GM18951 (cell line): ENCODE measurements at regions not wholly inside any gene's neighbourhood (a gene's known extent, or its start where the extent isn't known, plus 50 kb on each side); places are given as distances from the start of the nearest gene placed in this dataset.

ENCODE experiments used
- POLR2A ChIP-seq: IDR thresholded peaks from 4 replicates; pipeline ENCODE4 v1.6.1; 2011; ENCODE audit warnings: mild to moderate bottlenecking; ENCODE audit not compliant: insufficient read length, insufficient read depth; ENCODE audit errors: extremely low read depth
- in situ Hi-C: fragments of 300-500 bp; cut with MboI; formaldehyde crosslinking; loops from one replicate; pipeline ENCODE4 v1.12.0; 2022; ENCODE audit warnings: low sequenced_read_pairs, mixed read lengths, inconsistent platforms; ENCODE audit not compliant: unreplicated experiment

DNA sequence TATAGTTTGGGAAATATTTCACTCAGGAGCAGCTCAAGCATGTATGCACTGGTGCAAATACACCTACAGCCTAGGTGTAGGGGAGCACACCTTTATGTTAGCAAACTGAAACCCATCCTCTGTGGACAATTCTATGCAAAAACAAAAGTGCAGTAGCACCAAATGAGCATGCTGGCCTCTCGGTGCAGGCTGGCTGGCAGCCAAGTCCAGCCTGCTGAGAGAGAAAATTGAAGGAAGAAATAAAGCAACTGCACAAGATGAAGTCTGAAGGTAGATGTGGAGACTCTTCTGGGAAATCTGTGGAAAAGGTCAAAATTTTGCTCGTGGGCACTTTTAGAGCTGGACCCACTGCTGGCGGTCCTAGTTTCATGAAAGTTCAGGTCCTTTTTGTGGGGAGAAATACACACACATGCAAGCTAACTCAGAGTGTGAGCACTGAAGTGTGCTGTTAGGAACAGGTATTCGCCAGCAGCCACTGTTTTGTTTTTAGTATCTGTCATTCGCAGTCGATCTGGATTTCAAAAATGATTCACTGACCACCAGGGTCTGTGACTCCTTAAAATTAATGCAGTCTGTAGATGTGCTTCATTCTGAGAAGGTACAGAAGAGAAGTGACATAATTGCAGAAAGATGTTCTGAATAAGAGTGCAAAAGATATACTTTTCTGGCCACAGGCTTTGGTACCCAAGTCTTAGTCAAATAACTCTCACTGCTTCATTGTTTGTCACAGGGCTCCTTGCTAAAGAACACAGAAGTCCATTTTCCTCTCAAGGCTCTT, 281.7 kb downstream of the PARP8 start:
- in situ Hi-C loops, result no loop called here
- no peak for TF ChIP-seq POLR2A

DNA sequence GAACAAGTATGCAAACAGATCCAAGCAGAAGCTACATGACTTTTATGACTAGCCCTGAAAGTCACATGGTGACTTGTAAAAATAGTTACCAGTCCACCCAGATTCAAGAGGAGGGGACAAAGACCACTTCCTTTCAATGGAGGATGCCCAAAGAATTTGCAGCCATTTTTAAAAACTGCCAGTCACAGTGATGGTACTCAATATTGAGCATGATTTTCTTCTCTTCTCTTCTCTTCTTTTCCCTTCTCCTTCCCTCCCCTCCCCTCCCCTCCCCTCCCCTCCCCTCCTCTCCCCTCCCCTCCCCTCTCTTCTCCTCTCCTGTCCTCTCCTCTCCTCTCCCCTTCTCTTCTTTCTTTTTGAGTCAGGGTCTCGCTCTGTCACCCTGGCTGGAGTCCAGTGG, 286.9 kb downstream of the PARP8 start:
- TF ChIP-seq POLR2A, result no peak
- in situ Hi-C loops, result loop anchor here (25.0 kb wide), 2 partner anchors 1034 to 1709 kb away; no protein-coding TSS in a partner anchor

DNA sequence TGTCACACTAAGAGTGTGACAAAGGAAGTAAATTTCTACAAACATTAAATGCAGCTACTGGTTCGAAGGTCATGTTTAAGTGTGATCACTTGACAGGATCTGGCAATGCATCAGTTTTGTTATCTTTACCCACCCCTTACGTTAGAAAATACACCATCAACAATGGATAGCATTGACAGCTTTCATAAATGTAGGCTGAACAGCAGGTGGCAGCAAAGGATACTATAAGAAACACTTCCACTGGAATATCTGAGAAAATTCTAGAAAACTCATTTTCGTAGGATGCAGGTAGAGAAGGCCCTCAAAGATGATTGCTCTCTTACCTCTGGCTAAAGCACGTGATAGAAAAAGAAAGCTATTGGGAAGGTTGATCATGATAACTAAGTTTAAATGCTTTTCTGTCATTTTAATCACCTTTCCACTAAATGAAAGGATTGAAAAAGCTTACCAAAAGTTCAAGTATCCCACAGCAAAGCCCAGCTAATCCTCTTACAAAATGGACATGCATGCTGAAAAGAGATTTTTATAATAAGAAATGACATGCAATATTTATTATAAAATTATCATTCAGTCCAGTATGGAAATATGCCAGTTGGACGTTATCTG, 292.5 kb downstream of the PARP8 start:
- in situ Hi-C loops, result loop anchor here (25.0 kb wide), 2 partner anchors 1028 to 1703 kb away; no protein-coding TSS in a partner anchor
- TF ChIP-seq POLR2A, result no peak

- no peak for TF ChIP-seq POLR2A
- in situ Hi-C loops, result loop anchor here (25.0 kb wide), 2 partner anchors 1024 to 1699 kb away; no protein-coding TSS in a partner anchor
These were observed 296.8 kb downstream of the PARP8 start for GRCh38 chr5:50962934-50963872.

GRCh38 chr5:50963971-50964745, 297.7 kb downstream of the PARP8 start:
- in situ Hi-C loops, result loop anchor here (25.0 kb wide), 2 partner anchors 1023 to 1698 kb away; no protein-coding TSS in a partner anchor
- no peak for TF ChIP-seq POLR2A

DNA sequence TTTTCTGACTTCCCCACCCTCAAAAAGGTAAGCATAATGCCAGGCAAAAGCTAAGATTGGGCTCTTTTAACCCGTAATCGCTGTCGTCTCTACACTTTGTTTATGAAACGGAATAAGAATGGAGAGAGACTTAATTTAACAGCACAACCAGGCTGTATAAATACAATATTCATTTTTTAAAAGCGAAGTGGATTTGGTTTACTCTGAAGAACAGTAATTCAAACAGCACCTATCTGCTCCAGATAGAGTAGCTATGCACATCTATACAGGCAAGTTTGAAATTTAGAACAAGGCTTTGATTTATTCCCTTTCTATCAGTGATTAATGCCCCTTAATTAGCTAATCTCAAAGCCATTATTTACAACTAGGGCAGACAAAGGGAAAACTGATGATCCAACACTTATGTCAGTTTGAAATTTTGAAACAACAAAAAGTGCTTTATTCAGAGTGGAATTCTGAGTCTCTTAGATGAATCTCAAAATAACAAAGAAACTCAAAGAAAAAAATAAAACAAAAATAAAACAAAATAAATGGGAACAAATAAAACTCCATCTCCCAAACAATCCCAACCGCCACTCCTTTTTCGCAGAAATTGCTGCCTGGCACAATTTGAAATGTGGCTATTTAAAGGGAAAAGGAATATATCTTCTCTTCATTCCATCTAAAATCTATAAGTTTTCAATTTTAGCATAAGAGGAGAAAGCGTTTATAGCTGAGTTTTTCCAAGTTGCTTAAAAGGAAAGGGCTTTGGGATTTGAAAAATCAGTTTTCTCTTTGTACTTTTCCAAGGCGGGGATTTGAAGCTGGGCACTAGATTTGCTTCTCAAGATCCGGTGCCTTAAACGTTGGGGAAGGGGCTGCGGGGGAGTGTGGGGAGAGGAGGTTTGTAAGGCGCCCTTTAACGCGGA, 298.6 kb downstream of the PARP8 start:
- no peak for TF ChIP-seq POLR2A
- in situ Hi-C loops, result loop anchor here (25.0 kb wide), 2 partner anchors 1022 to 1697 kb away; no protein-coding TSS in a partner anchor

DNA sequence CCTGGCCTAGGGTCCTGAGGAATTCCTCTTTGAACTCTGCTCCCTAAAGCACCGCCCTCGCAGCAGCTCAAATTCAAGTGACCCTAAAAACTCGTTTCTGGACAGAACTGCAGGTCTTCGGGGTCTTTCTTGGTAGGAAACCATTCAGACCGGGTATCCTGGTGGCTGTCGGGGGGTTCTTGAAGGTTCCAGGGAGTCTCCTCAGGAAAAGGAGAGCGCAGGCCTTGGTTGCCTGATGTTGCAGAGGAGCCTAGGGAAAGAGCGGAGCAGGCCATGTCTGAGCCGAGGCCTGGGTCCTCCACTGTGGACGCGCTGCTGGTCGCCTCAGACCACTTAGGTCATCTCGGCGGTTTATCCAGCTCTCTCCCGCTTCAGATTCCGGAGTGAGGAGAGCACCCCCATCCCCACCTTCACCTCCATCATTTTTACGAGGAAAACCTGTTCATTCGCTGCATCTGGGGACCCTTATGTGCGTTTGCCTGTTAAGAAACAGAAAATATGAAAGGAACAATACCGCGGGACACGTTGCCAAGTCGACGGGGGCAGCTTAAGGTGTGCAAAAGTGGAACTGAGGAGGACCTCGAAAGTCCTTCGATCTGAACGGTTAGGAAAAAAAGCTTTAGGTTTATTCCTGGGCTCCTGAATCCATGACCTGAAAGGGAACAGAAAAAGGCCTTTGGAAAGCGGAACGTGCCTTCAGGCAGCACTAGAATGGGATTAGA, 299.4 kb downstream of the PARP8 start:
- in situ Hi-C loops, result loop anchor here (25.0 kb wide), 2 partner anchors 1021 to 1696 kb away; no protein-coding TSS in a partner anchor
- TF ChIP-seq POLR2A, result no peak

DNA sequence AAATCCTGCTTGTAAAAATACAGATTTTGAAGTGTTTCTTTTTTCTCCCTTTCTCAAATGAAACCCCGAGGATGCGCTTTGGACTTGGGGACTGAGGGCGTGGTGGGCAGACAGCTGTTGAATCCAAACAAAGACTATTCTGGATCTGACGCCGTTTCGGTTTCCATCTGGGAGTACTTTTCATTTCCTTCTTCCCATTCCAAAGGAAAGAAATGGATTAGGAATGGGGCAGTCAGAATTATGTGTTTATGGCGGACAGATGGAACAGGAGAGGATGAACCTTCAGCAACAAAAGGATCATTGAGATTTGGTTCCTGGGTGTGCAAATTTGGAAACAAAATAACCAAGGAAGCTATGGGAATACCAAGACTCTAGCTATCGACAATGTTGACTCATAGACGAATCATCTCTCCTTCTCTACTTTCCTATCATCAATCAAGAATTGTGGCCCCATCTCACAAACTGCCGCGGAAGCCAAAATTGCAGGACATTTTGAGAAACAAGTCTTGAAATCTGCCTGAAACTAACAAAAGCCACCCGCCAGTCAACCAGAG, 300.6 kb downstream of the PARP8 start:
- in situ Hi-C loops, result loop anchor here (25.0 kb wide), 2 partner anchors 1020 to 1695 kb away; no protein-coding TSS in a partner anchor

GRCh38 chr5:50967563-50968355, 301.3 kb downstream of the PARP8 start:
- in situ Hi-C loops, result loop anchor here (25.0 kb wide), 2 partner anchors 1020 to 1695 kb away; no protein-coding TSS in a partner anchor
- no peak for TF ChIP-seq POLR2A

More for the DNA sequence above, 300.6 kb downstream of the PARP8 start:
- no peak for TF ChIP-seq POLR2A
